ENCODE measurements at regions not wholly inside any gene's neighbourhood (a gene's known extent, or its start where the extent isn't known, plus 50 kb on each side); places are given as distances from the start of the nearest gene placed in this dataset.

DNA sequence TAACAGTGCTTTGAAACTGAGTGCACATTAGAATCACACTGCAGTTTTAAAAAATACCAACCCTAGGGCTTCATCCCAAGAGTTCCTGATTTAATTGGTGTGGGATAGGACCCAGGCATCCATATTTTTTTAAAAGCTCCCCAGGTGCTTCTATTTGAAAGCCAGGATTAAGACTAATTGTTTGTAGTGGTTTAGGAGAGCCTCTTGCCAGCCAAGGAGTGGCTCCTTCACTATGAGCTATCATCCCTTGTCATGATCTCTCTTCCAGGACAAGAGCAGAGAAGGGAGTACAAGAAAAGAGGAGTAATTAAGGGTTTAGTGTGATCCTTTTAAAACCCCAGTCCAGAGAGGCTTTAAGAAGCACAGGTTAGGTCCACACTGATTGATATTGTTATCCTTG, 178.0 kb downstream of the CAND1 start:
- Histone ChIP-seq H3K79me2 (ENCODE audit: control insufficient read depth, insufficient read depth, low read length) (no peaks in the 10 kb centered on the region), H3K9ac (replicated peaks; ENCODE audit: extremely low read depth, insufficient read depth, low read length) (no peak overlapping the region), H3K27me3 (ENCODE audit: control insufficient read depth in 2 of 2, insufficient read depth in 2 of 2, low read length in 2 of 2) (no peaks in the 10 kb centered on the region), H3K9me3 (replicated peaks; ENCODE audit: control insufficient read depth, insufficient read depth, low read length) (no peaks in the 10 kb centered on the region), H3K36me3 (ENCODE audit: control insufficient read depth in 2 of 2, extremely low read depth in 1 of 2, insufficient read depth in 2 of 2, low read length in 2 of 2) (no peaks in the 10 kb centered on the region), H3K4me3 (replicated peaks in 1 of 3; ENCODE audit: insufficient read depth in 1 of 3, low read depth in 1 of 3, low read length in 3 of 3) (no peak overlapping the region), H4K20me1 (replicated peaks; ENCODE audit: control insufficient read depth, extremely low read depth, insufficient read depth, low read length) (no peaks in the 10 kb centered on the region), H3K27ac (ENCODE audit: insufficient read depth, low read depth, low read length) (no peak overlapping the region), H3K4me2 (ENCODE audit: insufficient read depth, low read length) (no peak overlapping the region), H2AFZ (ENCODE audit: low read depth, low read length) (no peak overlapping the region), H3K9me1 (replicated peaks; ENCODE audit: control insufficient read depth, extremely low read depth, insufficient read depth, low read length) (no peaks in the 10 kb centered on the region), H3K4me1 (ENCODE audit: control insufficient read depth, extremely low read depth, insufficient read depth, low read length) (no peaks in the 10 kb centered on the region)
- BruUV-seq (replicated peaks): no TSS peak
- FAIRE-seq (no peak), DNase-seq (ENCODE audit: low read depth, low spot score) (no peak)
- TF ChIP-seq, protein P1, sequence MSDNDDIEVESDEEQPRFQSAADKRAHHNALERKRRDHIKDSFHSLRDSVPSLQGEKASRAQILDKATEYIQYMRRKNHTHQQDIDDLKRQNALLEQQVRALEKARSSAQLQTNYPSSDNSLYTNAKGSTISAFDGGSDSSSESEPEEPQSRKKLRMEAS (IDR thresholded peaks at IDR 0.05; ENCODE audit: insufficient read depth, insufficient read length): no peak
- TF ChIP-seq POLR2AphosphoS5 (IDR thresholded peaks at IDR 0.05; ENCODE audit: insufficient read depth, low read depth, low read length) (no peak), GATA2 (IDR thresholded peaks at IDR 0.05; ENCODE audit: insufficient read depth, insufficient read length, low read depth, low read length) (no peak), FOS (IDR thresholded peaks at IDR 0.05; ENCODE audit: borderline replicate concordance, insufficient read depth, low read length) (no peak), POLR2A (IDR thresholded peaks at IDR 0.05; ENCODE audit: low read depth, low read length) (no peak), MYC (IDR thresholded peaks at IDR 0.05; ENCODE audit: low read depth, low read length) (no peak), JUN (IDR thresholded peaks at IDR 0.05; ENCODE audit: borderline replicate concordance, insufficient read depth, insufficient read length, low read depth) (no peak), EZH2 (IDR thresholded peaks at IDR 0.05; ENCODE audit: borderline replicate concordance, low read depth, low read length, severe bottlenecking) (no peak)
- TF ChIP-seq, protein P2, sequence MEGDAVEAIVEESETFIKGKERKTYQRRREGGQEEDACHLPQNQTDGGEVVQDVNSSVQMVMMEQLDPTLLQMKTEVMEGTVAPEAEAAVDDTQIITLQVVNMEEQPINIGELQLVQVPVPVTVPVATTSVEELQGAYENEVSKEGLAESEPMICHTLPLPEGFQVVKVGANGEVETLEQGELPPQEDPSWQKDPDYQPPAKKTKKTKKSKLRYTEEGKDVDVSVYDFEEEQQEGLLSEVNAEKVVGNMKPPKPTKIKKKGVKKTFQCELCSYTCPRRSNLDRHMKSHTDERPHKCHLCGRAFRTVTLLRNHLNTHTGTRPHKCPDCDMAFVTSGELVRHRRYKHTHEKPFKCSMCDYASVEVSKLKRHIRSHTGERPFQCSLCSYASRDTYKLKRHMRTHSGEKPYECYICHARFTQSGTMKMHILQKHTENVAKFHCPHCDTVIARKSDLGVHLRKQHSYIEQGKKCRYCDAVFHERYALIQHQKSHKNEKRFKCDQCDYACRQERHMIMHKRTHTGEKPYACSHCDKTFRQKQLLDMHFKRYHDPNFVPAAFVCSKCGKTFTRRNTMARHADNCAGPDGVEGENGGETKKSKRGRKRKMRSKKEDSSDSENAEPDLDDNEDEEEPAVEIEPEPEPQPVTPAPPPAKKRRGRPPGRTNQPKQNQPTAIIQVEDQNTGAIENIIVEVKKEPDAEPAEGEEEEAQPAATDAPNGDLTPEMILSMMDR (IDR thresholded peaks at IDR 0.05; ENCODE audit: extremely low read depth in 1 of 2, insufficient read depth in 1 of 2, low read depth in 1 of 2, low read length in 2 of 2): no peak
- intact Hi-C loops (cut with micrococcal nuclease): no loop called here
- dilution Hi-C loops (cut with MboI; ENCODE audit: extremely low pct_ligation_motif_present, low sequenced_read_pairs): no loop called here
- ChIA-PET POLR2A (no interaction called here), CTCF (interaction anchor here (1.3 kb wide), 1 partner anchor 91 kb away, joined by 5 read pairs; no protein-coding TSS in a partner anchor)
